H9 (cell line): ENCODE measurements at regions not wholly inside any gene's neighbourhood (a gene's known extent, or its start where the extent isn't known, plus 50 kb on each side); places are given as distances from the start of the nearest gene placed in this dataset.

Experiments used
- DNase-seq: peaks from one replicate; pipeline ENCODE4 v3.0.0-alpha.2; 2017
- H2AFZ ChIP-seq: one replicate; pipeline ENCODE4 v1.6.1; 2013; ENCODE audit warnings: mild to moderate bottlenecking, low read length, control low read depth, moderate library complexity
- H2AK5ac ChIP-seq: 2 replicates; pipeline ENCODE4 v1.6.1; 2013; ENCODE audit warnings: low read length, control low read depth, mixed read lengths; ENCODE audit not compliant: insufficient read length
- H2BK120ac ChIP-seq: one replicate; pipeline ENCODE4 v1.6.1; 2013; ENCODE audit warnings: low read depth, mild to moderate bottlenecking, low read length, control low read depth, inconsistent platforms; ENCODE audit not compliant: poor library complexity, severe bottlenecking
- H2BK12ac ChIP-seq: 2 replicates; pipeline ENCODE4 v1.6.1; 2013; ENCODE audit warnings: low read length, control low read depth, mixed read lengths, low read depth; ENCODE audit not compliant: insufficient read length
- H2BK15ac ChIP-seq: 2 replicates; pipeline ENCODE4 v1.6.1; 2013; ENCODE audit warnings: low read depth, low read length, control low read depth
- H2BK20ac ChIP-seq: one replicate; pipeline ENCODE4 v1.6.1; 2013; ENCODE audit warnings: low read depth, mild to moderate bottlenecking, low read length, control low read depth, inconsistent platforms; ENCODE audit not compliant: poor library complexity, severe bottlenecking
- H2BK5ac ChIP-seq: 2 replicates; pipeline ENCODE4 v1.6.1; 2013; ENCODE audit warnings: low read length, control low read depth, mixed read lengths; ENCODE audit not compliant: insufficient read length
- H3K14ac ChIP-seq: 2 replicates; pipeline ENCODE4 v1.6.1; 2013; ENCODE audit warnings: low read length, control low read depth; ENCODE audit not compliant: insufficient read depth
- H3K18ac ChIP-seq: 2 replicates; pipeline ENCODE4 v1.6.1; 2013; ENCODE audit warnings: low read depth, mild to moderate bottlenecking, mixed read lengths, low read length, control low read depth; ENCODE audit not compliant: insufficient read length
- H3K23ac ChIP-seq: 2 replicates; pipeline ENCODE4 v1.6.1; 2013; ENCODE audit warnings: low read length, control low read depth, mixed read lengths, low read depth; ENCODE audit not compliant: insufficient read length
- H3K23me2 ChIP-seq: 2 replicates; pipeline ENCODE4 v1.6.1; 2013; ENCODE audit warnings: low read depth, mild to moderate bottlenecking, mixed read lengths, low read length, control low read depth; ENCODE audit not compliant: insufficient read length, poor library complexity, severe bottlenecking
- H3K27ac ChIP-seq: 2 replicates; pipeline ENCODE4 v1.5.1; 2013; ENCODE audit warnings: low read length, control low read depth, mixed read lengths, low read depth; ENCODE audit not compliant: insufficient read length
- H3K27me3 ChIP-seq: 2 replicates; pipeline ENCODE4 v1.6.1; 2013; ENCODE audit warnings: low read length, control low read depth, inconsistent platforms; ENCODE audit not compliant: insufficient read depth
- H3K4ac ChIP-seq: 2 replicates; pipeline ENCODE4 v1.6.1; 2013; ENCODE audit warnings: low read depth, mild to moderate bottlenecking, control low read depth, inconsistent platforms, low read length, moderate library complexity
- H3K4me1 ChIP-seq: 2 replicates; pipeline ENCODE4 v1.6.1; 2013; ENCODE audit warnings: low read length, control low read depth, inconsistent platforms; ENCODE audit not compliant: insufficient read depth
- H3K4me2 ChIP-seq: 2 replicates; pipeline ENCODE4 v1.6.1; 2013; ENCODE audit warnings: low read length, control low read depth, mixed read lengths; ENCODE audit not compliant: insufficient read length, insufficient read depth
- H3K56ac ChIP-seq: 2 replicates; pipeline ENCODE4 v1.6.1; 2013; ENCODE audit warnings: low read depth, mild to moderate bottlenecking, mixed read lengths, low read length, control low read depth; ENCODE audit not compliant: insufficient read length
- H3K79me1 ChIP-seq: 2 replicates; pipeline ENCODE4 v1.6.1; 2013; ENCODE audit warnings: low read depth, mild to moderate bottlenecking, moderate library complexity, low read length, control low read depth, inconsistent platforms; ENCODE audit not compliant: insufficient read depth, poor library complexity, severe bottlenecking
- H3K79me2 ChIP-seq: 2 replicates; pipeline ENCODE4 v1.6.1; 2013; ENCODE audit warnings: low read length, control low read depth, inconsistent platforms; ENCODE audit not compliant: insufficient read depth
- H3K9ac ChIP-seq: 2 replicates; pipeline ENCODE4 v1.6.1; 2013; ENCODE audit warnings: low read length, control low read depth, mixed read lengths; ENCODE audit not compliant: insufficient read length; ENCODE audit errors: extremely low read depth
- H3K9me3 ChIP-seq: one replicate; pipeline ENCODE4 v1.6.1; 2013; ENCODE audit warnings: low read depth, low read length, inconsistent platforms; ENCODE audit not compliant: control insufficient read depth
- H3T11ph ChIP-seq: one replicate; pipeline ENCODE4 v1.6.1; 2013; ENCODE audit warnings: mild to moderate bottlenecking, low read length, control low read depth, inconsistent platforms
- H4K20me1 ChIP-seq: one replicate; pipeline ENCODE4 v1.6.1; 2013; ENCODE audit not compliant: control insufficient read depth, insufficient read length, insufficient read depth
- H4K5ac ChIP-seq: 2 replicates; pipeline ENCODE4 v1.6.1; 2013; ENCODE audit warnings: low read depth, mild to moderate bottlenecking, mixed read lengths, low read length, control low read depth; ENCODE audit not compliant: insufficient read length
- H4K8ac ChIP-seq: replicated peaks from 2 replicates; pipeline ENCODE4 v1.6.1; 2013; ENCODE audit warnings: low read length, control low read depth, mixed read lengths, low read depth; ENCODE audit not compliant: insufficient read length
- H4K91ac ChIP-seq: 2 replicates; pipeline ENCODE4 v1.6.1; 2013; ENCODE audit warnings: low read depth, mild to moderate bottlenecking, moderate library complexity, mixed read lengths, low read length, control low read depth; ENCODE audit not compliant: insufficient read length
- H3K27ac Mint-ChIP-seq, 3 experiments: 2 replicates in 2 of 3; 3 replicates in 1 of 3; pipeline ENCODE4 v1.8.0; 2020 to 2021; ENCODE audit warnings: mixed read lengths in 3 of 3, mild to moderate bottlenecking in 1 of 3, moderate library complexity in 1 of 3
- H3K27me3 Mint-ChIP-seq: 2 replicates; pipeline ENCODE4 v1.8.0; 2021; ENCODE audit warnings: low read depth, mild to moderate bottlenecking, moderate library complexity, mixed read lengths
- H3K36me3 Mint-ChIP-seq, 3 experiments: 2 replicates in 2 of 3; 3 replicates in 1 of 3; pipeline ENCODE4 v1.8.0; 2020 to 2021; ENCODE audit warnings: low read depth in 3 of 3, mixed read lengths in 3 of 3; ENCODE audit not compliant: insufficient read depth in 1 of 3
- H3K4me1 Mint-ChIP-seq, 2 experiments: 2 replicates each; pipeline ENCODE4 v1.8.0; 2020; ENCODE audit warnings: mixed read lengths in 2 of 2
- H3K4me3 Mint-ChIP-seq, 2 experiments: 2 replicates in 1 of 2; 3 replicates in 1 of 2; pipeline ENCODE4 v1.8.0; 2020 to 2021; ENCODE audit warnings: mild to moderate bottlenecking in 2 of 2, mixed read lengths in 2 of 2, moderate library complexity in 1 of 2
- H3K9me3 Mint-ChIP-seq, 2 experiments: 2 replicates in 1 of 2; 3 replicates in 1 of 2; pipeline ENCODE4 v1.8.0; 2020; ENCODE audit warnings: mild to moderate bottlenecking in 2 of 2, mixed read lengths in 2 of 2, moderate library complexity in 1 of 2
- WGBS: extraction: QIAGEN DNeasy Blood & Tissue Kit; methylation state at CpG from one replicate; pipeline ENCODE4 v1.1.7; 2013; ENCODE audit warnings: missing lambda C conversion rate, low lambda C conversion rate, mixed read lengths; ENCODE audit not compliant: insufficient read length; ENCODE audit errors: extremely low coverage; 5-methylcytosine and 5-hydroxymethylcytosine counted together
- TF ChIP-seq, protein P1 (sequence below): fragments of 200-600 bp; sonication (generic); conservative IDR thresholded peaks from 3 replicates; pipeline ENCODE4 v1.8.0; 2021; ENCODE audit warnings: antibody characterized with exemption, mild to moderate bottlenecking

DNA sequence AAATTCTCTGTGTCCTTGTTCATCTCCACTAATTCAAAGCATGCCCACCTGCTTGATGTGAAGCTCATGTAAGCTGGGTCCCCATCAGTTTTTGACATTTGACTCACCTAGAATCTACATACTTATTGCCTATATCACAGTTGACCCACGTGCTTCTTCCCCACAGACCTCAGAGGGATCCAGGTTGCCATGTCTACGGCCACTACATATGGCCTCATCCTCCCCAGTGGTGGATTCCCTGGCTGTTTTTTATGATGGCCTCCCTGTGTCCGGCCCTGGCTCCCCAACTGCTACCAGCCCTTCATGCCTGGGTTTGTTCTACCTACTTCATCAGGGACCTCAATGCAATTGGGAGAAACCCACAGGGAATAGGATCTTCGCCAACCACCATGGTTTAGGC, 187.4 kb upstream of the GDF10 start:
- no peaks in the 10 kb centered on the region; a peak in 1 of 7 replicates for H3K36me3 Mint-ChIP-seq
- no peaks in the 10 kb centered on the region; the same call in 1 of the 2 replicates for H3K4me1 ChIP-seq
- no peak overlapping the region for H3K4ac ChIP-seq
- no peak overlapping the region for H3K18ac ChIP-seq
- no peak overlapping the region for H3K27ac Mint-ChIP-seq
- H3K23me2 ChIP-seq, result peaks cover 3% of the 10 kb centered on the region
- no peak overlapping the region for H2BK12ac ChIP-seq
- H2AK5ac ChIP-seq, result no peak overlapping the region
- H3K4me3 Mint-ChIP-seq, result no peak overlapping the region
- no peak overlapping the region for H2AFZ ChIP-seq
- TF ChIP-seq, protein P1, sequence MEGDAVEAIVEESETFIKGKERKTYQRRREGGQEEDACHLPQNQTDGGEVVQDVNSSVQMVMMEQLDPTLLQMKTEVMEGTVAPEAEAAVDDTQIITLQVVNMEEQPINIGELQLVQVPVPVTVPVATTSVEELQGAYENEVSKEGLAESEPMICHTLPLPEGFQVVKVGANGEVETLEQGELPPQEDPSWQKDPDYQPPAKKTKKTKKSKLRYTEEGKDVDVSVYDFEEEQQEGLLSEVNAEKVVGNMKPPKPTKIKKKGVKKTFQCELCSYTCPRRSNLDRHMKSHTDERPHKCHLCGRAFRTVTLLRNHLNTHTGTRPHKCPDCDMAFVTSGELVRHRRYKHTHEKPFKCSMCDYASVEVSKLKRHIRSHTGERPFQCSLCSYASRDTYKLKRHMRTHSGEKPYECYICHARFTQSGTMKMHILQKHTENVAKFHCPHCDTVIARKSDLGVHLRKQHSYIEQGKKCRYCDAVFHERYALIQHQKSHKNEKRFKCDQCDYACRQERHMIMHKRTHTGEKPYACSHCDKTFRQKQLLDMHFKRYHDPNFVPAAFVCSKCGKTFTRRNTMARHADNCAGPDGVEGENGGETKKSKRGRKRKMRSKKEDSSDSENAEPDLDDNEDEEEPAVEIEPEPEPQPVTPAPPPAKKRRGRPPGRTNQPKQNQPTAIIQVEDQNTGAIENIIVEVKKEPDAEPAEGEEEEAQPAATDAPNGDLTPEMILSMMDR, result no peak
- no CpG with 5 or more reads among the region's 4 CpGs for WGBS
- no peak overlapping the region for H3K9ac ChIP-seq
- H3K79me1 ChIP-seq, result no peaks in the 10 kb centered on the region
- H3T11ph ChIP-seq, result no peak overlapping the region
- no peak overlapping the region for H3K27ac ChIP-seq
- no peak overlapping the region for H3K14ac ChIP-seq
- no peaks in the 10 kb centered on the region for H4K20me1 ChIP-seq
- no peak overlapping the region for H2BK20ac ChIP-seq
- H4K8ac ChIP-seq, result no peak overlapping the region
- H3K9me3 Mint-ChIP-seq, result no peaks in the 10 kb centered on the region
- H3K27me3 ChIP-seq, result no peaks in the 10 kb centered on the region; the same call in 1 of the 2 replicates
- DNase-seq, result no peak
- H4K5ac ChIP-seq, result no peak overlapping the region
- no peaks in the 10 kb centered on the region for H3K9me3 ChIP-seq
- H2BK15ac ChIP-seq, result no peak overlapping the region
- H3K79me2 ChIP-seq, result no peaks in the 10 kb centered on the region
- H4K91ac ChIP-seq, result no peak overlapping the region
- H3K4me2 ChIP-seq, result no peak overlapping the region
- H3K23ac ChIP-seq, result no peak overlapping the region
- peaks cover 8 to 20% of the 10 kb centered on the region in 2 experiments for H3K4me1 Mint-ChIP-seq
- no peak overlapping the region for H3K56ac ChIP-seq
- no peak overlapping the region for H2BK5ac ChIP-seq
- no peak overlapping the region for H2BK120ac ChIP-seq
- peaks cover 26% of the 10 kb centered on the region for H3K27me3 Mint-ChIP-seq
